ENCODE measurements at regions not wholly inside any gene's neighbourhood (a gene's known extent, or its start where the extent isn't known, plus 50 kb on each side); places are given as distances from the start of the nearest gene placed in this dataset.
A peak's percentile ranks its signal among the peaks of the same experiment; 100 is the strongest.

GRCh38 chr3:102084006-102084405, 234.7 kb downstream of the NFKBIZ start:
- no peaks in the 10 kb centered on the region for H3K36me3 Mint-ChIP-seq
- peaks cover 66% of the 10 kb centered on the region for H3K4me1 Mint-ChIP-seq
- H3K4me3 Mint-ChIP-seq: peak overlapping the region; percentile 1
- peak overlapping the region; percentile 66 for H3K27ac Mint-ChIP-seq
- H3K27me3 Mint-ChIP-seq (ENCODE audit: low read depth): no peaks in the 10 kb centered on the region
- TF ChIP-seq CTCF (IDR thresholded peaks at IDR 0.05; ENCODE audit: unreplicated experiment): no peak
- DNase-seq (ENCODE audit: low spot score in 2 of 2, unreplicated experiment in 2 of 2): no peak
- no peaks in the 10 kb centered on the region for H3K9me3 Mint-ChIP-seq

- Mint-ChIP-seq H3K4me3 (no peak overlapping the region), H3K9me3 (no peaks in the 10 kb centered on the region), H3K27ac (peak overlapping the region; percentile 72), H3K36me3 (no peaks in the 10 kb centered on the region), H3K4me1 (peaks cover 66% of the 10 kb centered on the region), H3K27me3 (ENCODE audit: low read depth) (no peaks in the 10 kb centered on the region)
- TF ChIP-seq CTCF (IDR thresholded peaks at IDR 0.05; ENCODE audit: unreplicated experiment): no peak
- DNase-seq (ENCODE audit: low spot score in 2 of 2, unreplicated experiment in 2 of 2): no peak
Measured at GRCh38 chr3:102084704-102085103, 235.4 kb downstream of the NFKBIZ start.

- Mint-ChIP-seq H3K27ac (peak overlapping the region; percentile 60), H3K27me3 (ENCODE audit: low read depth) (no peaks in the 10 kb centered on the region), H3K9me3 (no peaks in the 10 kb centered on the region), H3K36me3 (no peaks in the 10 kb centered on the region), H3K4me3 (no peak overlapping the region), H3K4me1 (peaks cover 68% of the 10 kb centered on the region)
- no peak for DNase-seq (ENCODE audit: low spot score in 2 of 2, unreplicated experiment in 2 of 2)
- no peak for TF ChIP-seq CTCF (IDR thresholded peaks at IDR 0.05; ENCODE audit: unreplicated experiment)
Measured at GRCh38 chr3:102085431-102086176, 236.3 kb downstream of the NFKBIZ start.

- DNase-seq (ENCODE audit: low spot score in 2 of 2, unreplicated experiment in 2 of 2): no peak
- Mint-ChIP-seq H3K4me3 (no peak overlapping the region), H3K27ac (no peak overlapping the region), H3K9me3 (no peaks in the 10 kb centered on the region), H3K27me3 (ENCODE audit: low read depth) (no peaks in the 10 kb centered on the region), H3K4me1 (peaks cover 73% of the 10 kb centered on the region), H3K36me3 (no peaks in the 10 kb centered on the region)
- no peak for TF ChIP-seq CTCF (IDR thresholded peaks at IDR 0.05; ENCODE audit: unreplicated experiment)
Measured at GRCh38 chr3:102087236-102087635, 237.9 kb downstream of the NFKBIZ start.

GRCh38 chr3:102089239-102089638, 239.9 kb downstream of the NFKBIZ start:
- no peak for DNase-seq (ENCODE audit: low spot score in 2 of 2, unreplicated experiment in 2 of 2)
- no peaks in the 10 kb centered on the region for H3K27me3 Mint-ChIP-seq (ENCODE audit: low read depth)
- peak overlapping the region; percentile 62 for H3K27ac Mint-ChIP-seq
- H3K36me3 Mint-ChIP-seq: no peaks in the 10 kb centered on the region
- peaks cover 64% of the 10 kb centered on the region for H3K4me1 Mint-ChIP-seq
- no peak overlapping the region for H3K4me3 Mint-ChIP-seq
- no peak for TF ChIP-seq CTCF (IDR thresholded peaks at IDR 0.05; ENCODE audit: unreplicated experiment)
- no peaks in the 10 kb centered on the region for H3K9me3 Mint-ChIP-seq
